ENCODE measurements at regions not wholly inside any gene's neighbourhood (a gene's known extent, or its start where the extent isn't known, plus 50 kb on each side); places are given as distances from the start of the nearest gene placed in this dataset.
A peak's percentile ranks its signal among the peaks of the same experiment; 100 is the strongest.

GRCh38 chr16:17925761-17926160 lies 410.8 kb downstream of the NPIPA8 start:
- no peak for TF ChIP-seq POLR2AphosphoS5 (IDR thresholded peaks at IDR 0.05)
- TF ChIP-seq, protein P1, sequence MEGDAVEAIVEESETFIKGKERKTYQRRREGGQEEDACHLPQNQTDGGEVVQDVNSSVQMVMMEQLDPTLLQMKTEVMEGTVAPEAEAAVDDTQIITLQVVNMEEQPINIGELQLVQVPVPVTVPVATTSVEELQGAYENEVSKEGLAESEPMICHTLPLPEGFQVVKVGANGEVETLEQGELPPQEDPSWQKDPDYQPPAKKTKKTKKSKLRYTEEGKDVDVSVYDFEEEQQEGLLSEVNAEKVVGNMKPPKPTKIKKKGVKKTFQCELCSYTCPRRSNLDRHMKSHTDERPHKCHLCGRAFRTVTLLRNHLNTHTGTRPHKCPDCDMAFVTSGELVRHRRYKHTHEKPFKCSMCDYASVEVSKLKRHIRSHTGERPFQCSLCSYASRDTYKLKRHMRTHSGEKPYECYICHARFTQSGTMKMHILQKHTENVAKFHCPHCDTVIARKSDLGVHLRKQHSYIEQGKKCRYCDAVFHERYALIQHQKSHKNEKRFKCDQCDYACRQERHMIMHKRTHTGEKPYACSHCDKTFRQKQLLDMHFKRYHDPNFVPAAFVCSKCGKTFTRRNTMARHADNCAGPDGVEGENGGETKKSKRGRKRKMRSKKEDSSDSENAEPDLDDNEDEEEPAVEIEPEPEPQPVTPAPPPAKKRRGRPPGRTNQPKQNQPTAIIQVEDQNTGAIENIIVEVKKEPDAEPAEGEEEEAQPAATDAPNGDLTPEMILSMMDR (IDR thresholded peaks at IDR 0.05), result no peak
- TF ChIP-seq POLR2A (IDR thresholded peaks at IDR 0.05), result no peak
- TF ChIP-seq EP300 (IDR thresholded peaks at IDR 0.05; ENCODE audit: low read depth), result no peak

GRCh38 chr16:17921357-17921978 lies 415.1 kb downstream of the NPIPA8 start:
- 0 to 42% methylated on average over 1 to 2 of the region's 2 CpGs for WGBS, 2 donors (ENCODE audit: low coverage in 1 of 2)
- Histone ChIP-seq H3K4me1 (no peaks in the 10 kb centered on the region), H3K9me3 (peaks cover 0 to 8% of the 10 kb centered on the region in 2 donors), H3K27me3 (no peaks in the 10 kb centered on the region), H3K27ac (no peak overlapping the region), H3K36me3 (no peaks in the 10 kb centered on the region), H3K4me3 (no peak overlapping the region)
- TF ChIP-seq POLR2AphosphoS5 (IDR thresholded peaks at IDR 0.05), result no peak
- TF ChIP-seq, protein P1 (IDR thresholded peaks at IDR 0.05), result peak; percentile 39 to 75 (median 62)
- peak; percentile 69 for DNase-seq
- in situ Hi-C loops (cut with MboI; ENCODE audit: low pct_ligation_motif_present in 1 of 4, low pct_unique_long_range_greater_than_20kb in 1 of 4, low sequenced_read_pairs in 3 of 4), result no loop called here
- intact Hi-C loops (cut with DNase I; ENCODE audit: low total_unique reads), result no loop called here

More at GRCh38 chr16:17925761-17926160, 410.8 kb downstream of the NPIPA8 start:
- Histone ChIP-seq H3K9me3 (no peaks in the 10 kb centered on the region), H3K27ac (no peak overlapping the region), H3K36me3 (no peaks in the 10 kb centered on the region), H3K4me1 (no peaks in the 10 kb centered on the region), H3K27me3 (no peaks in the 10 kb centered on the region), H3K4me3 (no peak overlapping the region)
- no peak for DNase-seq
- intact Hi-C loops (cut with DNase I; ENCODE audit: low total_unique reads) (no loop called here), in situ Hi-C loops (cut with MboI; ENCODE audit: low pct_ligation_motif_present in 1 of 4, low pct_unique_long_range_greater_than_20kb in 1 of 4, low sequenced_read_pairs in 3 of 4) (no loop called here)
- WGBS, 2 donors (ENCODE audit: low coverage in 1 of 2), result 82 to 92% methylated on average over 5 to 6 of the region's 6 CpGs

- no peaks in the 10 kb centered on the region for H3K27me3 ChIP-seq
- no peak for DNase-seq
- intact Hi-C loops (cut with DNase I; ENCODE audit: low total_unique reads), result no loop called here
- no peaks in the 10 kb centered on the region for H3K4me1 ChIP-seq
- no peak overlapping the region for H3K27ac ChIP-seq
- no peak overlapping the region for H3K4me3 ChIP-seq
- no peak for TF ChIP-seq POLR2A (IDR thresholded peaks at IDR 0.05)
- no peak for TF ChIP-seq POLR2AphosphoS5 (IDR thresholded peaks at IDR 0.05)
- TF ChIP-seq EP300 (IDR thresholded peaks at IDR 0.05; ENCODE audit: low read depth), result no peak
- TF ChIP-seq, protein P1 (IDR thresholded peaks at IDR 0.05), result no peak
- H3K9me3 ChIP-seq, result peaks cover 0 to 8% of the 10 kb centered on the region in 2 donors
- no peaks in the 10 kb centered on the region for H3K36me3 ChIP-seq
- 47 to 48% methylated on average over 2 to 3 of the region's 3 CpGs for WGBS, 2 donors (ENCODE audit: low coverage in 1 of 2)
- in situ Hi-C loops (cut with MboI; ENCODE audit: low pct_ligation_motif_present in 1 of 4, low pct_unique_long_range_greater_than_20kb in 1 of 4, low sequenced_read_pairs in 3 of 4), result no loop called here
Measured at GRCh38 chr16:17917316-17918019, 419.1 kb downstream of the NPIPA8 start.

DNA sequence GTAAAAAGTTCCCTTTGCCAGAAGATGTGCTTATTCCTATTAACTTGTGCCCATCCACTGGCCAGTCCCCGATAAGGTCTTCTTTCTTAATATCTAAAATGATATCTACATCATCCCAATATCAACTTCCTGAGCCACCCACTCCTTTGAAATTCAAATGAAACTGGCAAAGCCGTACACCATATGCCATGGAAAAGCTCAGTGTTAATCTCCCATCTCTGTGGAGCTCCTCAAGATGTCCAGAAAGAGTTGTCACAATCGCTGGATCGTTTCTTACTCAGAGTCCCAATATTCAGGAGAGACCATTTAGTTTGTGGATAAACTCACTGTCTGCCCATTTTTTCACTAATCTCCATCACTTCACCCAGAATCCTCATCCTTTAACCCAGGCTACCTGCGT lies 420.7 kb downstream of the NPIPA8 start:
- no peak overlapping the region for H3K27ac ChIP-seq
- peaks cover 0 to 8% of the 10 kb centered on the region in 2 donors for H3K9me3 ChIP-seq
- intact Hi-C loops (cut with DNase I; ENCODE audit: low total_unique reads), result no loop called here
- no peaks in the 10 kb centered on the region for H3K27me3 ChIP-seq
- no peak for DNase-seq
- in situ Hi-C loops (cut with MboI; ENCODE audit: low pct_ligation_motif_present in 1 of 4, low pct_unique_long_range_greater_than_20kb in 1 of 4, low sequenced_read_pairs in 3 of 4), result no loop called here
- H3K4me1 ChIP-seq, result no peaks in the 10 kb centered on the region
- no peak overlapping the region for H3K4me3 ChIP-seq
- WGBS, 2 donors (ENCODE audit: low coverage in 1 of 2), result 67 to 88% methylated on average over 3 to 5 of the region's 5 CpGs
- TF ChIP-seq POLR2AphosphoS5 (IDR thresholded peaks at IDR 0.05) (no peak), POLR2A (IDR thresholded peaks at IDR 0.05) (no peak)
- no peaks in the 10 kb centered on the region for H3K36me3 ChIP-seq
